ENCODE measurements at regions not wholly inside any gene's neighbourhood (a gene's known extent, or its start where the extent isn't known, plus 50 kb on each side); places are given as distances from the start of the nearest gene placed in this dataset.

DNA sequence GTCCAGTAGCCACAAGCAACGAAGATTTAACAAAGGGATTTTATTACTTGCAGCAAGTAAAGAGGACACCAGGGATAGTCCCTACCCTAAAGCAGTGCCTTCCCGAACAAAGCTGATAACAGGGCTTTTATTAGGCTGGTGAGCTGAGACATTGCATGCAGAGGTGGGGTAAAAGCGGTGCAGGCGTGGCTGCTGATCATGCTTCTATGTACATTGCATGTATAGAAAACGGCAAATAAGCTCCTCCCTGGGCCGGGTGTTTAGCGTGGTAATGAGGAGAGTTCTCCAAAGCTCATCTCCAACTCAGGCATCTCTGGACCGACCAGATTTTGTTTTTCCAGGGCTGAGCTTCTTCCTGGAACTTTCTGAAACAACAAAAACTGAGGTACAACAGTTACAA lies 83.5 kb upstream of the CDH4 start:
- TF ChIP-seq, protein P1, sequence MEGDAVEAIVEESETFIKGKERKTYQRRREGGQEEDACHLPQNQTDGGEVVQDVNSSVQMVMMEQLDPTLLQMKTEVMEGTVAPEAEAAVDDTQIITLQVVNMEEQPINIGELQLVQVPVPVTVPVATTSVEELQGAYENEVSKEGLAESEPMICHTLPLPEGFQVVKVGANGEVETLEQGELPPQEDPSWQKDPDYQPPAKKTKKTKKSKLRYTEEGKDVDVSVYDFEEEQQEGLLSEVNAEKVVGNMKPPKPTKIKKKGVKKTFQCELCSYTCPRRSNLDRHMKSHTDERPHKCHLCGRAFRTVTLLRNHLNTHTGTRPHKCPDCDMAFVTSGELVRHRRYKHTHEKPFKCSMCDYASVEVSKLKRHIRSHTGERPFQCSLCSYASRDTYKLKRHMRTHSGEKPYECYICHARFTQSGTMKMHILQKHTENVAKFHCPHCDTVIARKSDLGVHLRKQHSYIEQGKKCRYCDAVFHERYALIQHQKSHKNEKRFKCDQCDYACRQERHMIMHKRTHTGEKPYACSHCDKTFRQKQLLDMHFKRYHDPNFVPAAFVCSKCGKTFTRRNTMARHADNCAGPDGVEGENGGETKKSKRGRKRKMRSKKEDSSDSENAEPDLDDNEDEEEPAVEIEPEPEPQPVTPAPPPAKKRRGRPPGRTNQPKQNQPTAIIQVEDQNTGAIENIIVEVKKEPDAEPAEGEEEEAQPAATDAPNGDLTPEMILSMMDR (IDR thresholded peaks at IDR 0.05): no peak
- TF ChIP-seq EP300 (IDR thresholded peaks at IDR 0.05): no peak

All from stomach (tissue), 4 donors.